ENCODE measurements at regions not wholly inside any gene's neighbourhood (a gene's known extent, or its start where the extent isn't known, plus 50 kb on each side); places are given as distances from the start of the nearest gene placed in this dataset.

- TF ChIP-seq CTCF (IDR thresholded peaks at IDR 0.05): no peak
- no peak for TF ChIP-seq EP300 (IDR thresholded peaks at IDR 0.05)
- no peak for TF ChIP-seq POLR2AphosphoS5 (IDR thresholded peaks at IDR 0.05)
These were observed 226.7 kb upstream of the MBL2 start for GRCh38 chr10:52999258-52999657.
